ENCODE measurements at regions not wholly inside any gene's neighbourhood (a gene's known extent, or its start where the extent isn't known, plus 50 kb on each side); places are given as distances from the start of the nearest gene placed in this dataset.
A peak's percentile ranks its signal among the peaks of the same experiment; 100 is the strongest.

DNA sequence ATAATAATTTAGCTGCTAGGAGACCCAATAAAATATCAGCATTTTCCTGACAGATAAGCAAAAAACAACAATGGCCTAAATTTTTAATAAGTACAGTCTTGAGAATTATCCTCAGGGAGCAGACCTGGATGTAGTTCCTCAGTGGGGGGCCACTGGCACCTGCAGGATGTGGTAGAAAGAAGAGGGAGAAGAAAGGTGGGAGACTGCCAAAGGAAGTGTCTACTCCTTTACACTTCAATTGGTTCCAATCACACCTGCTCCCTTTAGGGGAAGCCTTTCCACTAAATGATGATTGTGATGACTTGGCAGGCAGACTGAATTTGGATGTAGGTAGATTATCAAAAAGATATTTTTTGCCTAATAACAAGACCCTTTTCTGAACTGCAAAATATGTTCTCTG is 353.0 kb upstream of the SATB1 start:
- H3K9me3 ChIP-seq (ENCODE audit: low read length), result no peaks in the 10 kb centered on the region
- ChIA-PET CTCF (ENCODE audit: unreplicated experiment) (no interaction called here), POLR2A (no interaction called here)
- peaks cover 10% of the 10 kb centered on the region for H3K4me1 ChIP-seq (ENCODE audit: insufficient read depth, low read length, poor library complexity, severe bottlenecking)
- no peaks in the 10 kb centered on the region for H4K20me1 ChIP-seq (ENCODE audit: insufficient read depth, low read length)
- DNase-seq (ENCODE audit: low spot score), result no peak
- H3K27ac ChIP-seq (ENCODE audit: low read depth, low read length, poor library complexity, severe bottlenecking), result no peak overlapping the region
- H3K9me2 ChIP-seq (ENCODE audit: insufficient read depth, low read length), result no peaks in the 10 kb centered on the region
- intact Hi-C loops (cut with micrococcal nuclease; ENCODE audit: unreplicated experiment), result no loop called here
- TF ChIP-seq, protein P1, sequence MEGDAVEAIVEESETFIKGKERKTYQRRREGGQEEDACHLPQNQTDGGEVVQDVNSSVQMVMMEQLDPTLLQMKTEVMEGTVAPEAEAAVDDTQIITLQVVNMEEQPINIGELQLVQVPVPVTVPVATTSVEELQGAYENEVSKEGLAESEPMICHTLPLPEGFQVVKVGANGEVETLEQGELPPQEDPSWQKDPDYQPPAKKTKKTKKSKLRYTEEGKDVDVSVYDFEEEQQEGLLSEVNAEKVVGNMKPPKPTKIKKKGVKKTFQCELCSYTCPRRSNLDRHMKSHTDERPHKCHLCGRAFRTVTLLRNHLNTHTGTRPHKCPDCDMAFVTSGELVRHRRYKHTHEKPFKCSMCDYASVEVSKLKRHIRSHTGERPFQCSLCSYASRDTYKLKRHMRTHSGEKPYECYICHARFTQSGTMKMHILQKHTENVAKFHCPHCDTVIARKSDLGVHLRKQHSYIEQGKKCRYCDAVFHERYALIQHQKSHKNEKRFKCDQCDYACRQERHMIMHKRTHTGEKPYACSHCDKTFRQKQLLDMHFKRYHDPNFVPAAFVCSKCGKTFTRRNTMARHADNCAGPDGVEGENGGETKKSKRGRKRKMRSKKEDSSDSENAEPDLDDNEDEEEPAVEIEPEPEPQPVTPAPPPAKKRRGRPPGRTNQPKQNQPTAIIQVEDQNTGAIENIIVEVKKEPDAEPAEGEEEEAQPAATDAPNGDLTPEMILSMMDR (conservative IDR thresholded peaks at IDR 0.05; ENCODE audit: low read length), result no peak
- TF ChIP-seq EZH2phosphoT487 (IDR thresholded peaks at IDR 0.05; ENCODE audit: borderline replicate concordance, low read depth, low read length), result no peak
- no peaks in the 10 kb centered on the region for H3K36me3 ChIP-seq (ENCODE audit: insufficient read depth, low read length)
- no peak overlapping the region for H3K4me2 ChIP-seq (ENCODE audit: low read length)
- no peaks in the 10 kb centered on the region for H3K79me2 ChIP-seq (ENCODE audit: insufficient read depth, low read depth, low read length)
- peak overlapping the region; percentile 13; the same call in 1 of the 2 replicates for H2AFZ ChIP-seq (ENCODE audit: low read length)
- BruUV-seq (replicated peaks), result no TSS peak
- no peak overlapping the region for H3K4me3 ChIP-seq (ENCODE audit: low read depth, low read length, poor library complexity, severe bottlenecking)

DNA sequence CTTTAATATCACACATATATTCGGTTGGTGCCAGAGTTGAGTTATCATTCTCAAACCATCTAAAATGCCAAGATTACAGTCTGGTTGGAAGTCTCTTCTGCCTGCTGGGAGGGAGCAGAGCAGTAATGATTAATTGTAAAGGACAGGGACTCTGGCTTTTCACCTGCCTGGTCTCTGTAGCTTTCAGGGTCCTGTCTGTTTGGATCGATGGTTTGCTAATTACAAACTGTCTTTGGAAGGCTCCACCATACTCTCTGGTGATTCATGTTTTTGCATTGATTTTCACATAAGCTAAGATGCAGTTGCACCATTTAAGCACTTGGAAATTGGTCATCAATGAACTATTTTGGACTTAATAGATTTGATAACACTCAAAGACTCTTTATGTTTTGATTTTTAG is 350.4 kb upstream of the SATB1 start:
- Histone ChIP-seq H4K20me1 (ENCODE audit: insufficient read depth, low read length) (no peaks in the 10 kb centered on the region), H3K4me1 (ENCODE audit: insufficient read depth, low read length, poor library complexity, severe bottlenecking) (peaks cover 10% of the 10 kb centered on the region), H3K9me2 (ENCODE audit: insufficient read depth, low read length) (no peaks in the 10 kb centered on the region), H3K4me3 (ENCODE audit: low read depth, low read length, poor library complexity, severe bottlenecking) (no peak overlapping the region), H3K27ac (ENCODE audit: low read depth, low read length, poor library complexity, severe bottlenecking) (no peak overlapping the region), H3K4me2 (ENCODE audit: low read length) (no peak overlapping the region), H3K79me2 (ENCODE audit: insufficient read depth, low read depth, low read length) (no peaks in the 10 kb centered on the region), H3K9me3 (ENCODE audit: low read length) (no peaks in the 10 kb centered on the region), H2AFZ (ENCODE audit: low read length) (no peak overlapping the region; the same call in 1 of the 2 replicates), H3K36me3 (ENCODE audit: insufficient read depth, low read length) (no peaks in the 10 kb centered on the region)
- intact Hi-C loops (cut with micrococcal nuclease; ENCODE audit: unreplicated experiment), result no loop called here
- POLR2A ChIA-PET, result interaction anchor here (0.7 kb wide), 1 partner anchor 384 kb away, joined by 3 read pairs; no protein-coding TSS in a partner anchor
- no TSS peak for BruUV-seq (replicated peaks)
- CTCF ChIA-PET (ENCODE audit: unreplicated experiment), result no interaction called here
- no peak for DNase-seq (ENCODE audit: low spot score)
- TF ChIP-seq, protein P1 (conservative IDR thresholded peaks at IDR 0.05; ENCODE audit: low read length), result no peak
- no peak for TF ChIP-seq EZH2phosphoT487 (IDR thresholded peaks at IDR 0.05; ENCODE audit: borderline replicate concordance, low read depth, low read length)

DNA sequence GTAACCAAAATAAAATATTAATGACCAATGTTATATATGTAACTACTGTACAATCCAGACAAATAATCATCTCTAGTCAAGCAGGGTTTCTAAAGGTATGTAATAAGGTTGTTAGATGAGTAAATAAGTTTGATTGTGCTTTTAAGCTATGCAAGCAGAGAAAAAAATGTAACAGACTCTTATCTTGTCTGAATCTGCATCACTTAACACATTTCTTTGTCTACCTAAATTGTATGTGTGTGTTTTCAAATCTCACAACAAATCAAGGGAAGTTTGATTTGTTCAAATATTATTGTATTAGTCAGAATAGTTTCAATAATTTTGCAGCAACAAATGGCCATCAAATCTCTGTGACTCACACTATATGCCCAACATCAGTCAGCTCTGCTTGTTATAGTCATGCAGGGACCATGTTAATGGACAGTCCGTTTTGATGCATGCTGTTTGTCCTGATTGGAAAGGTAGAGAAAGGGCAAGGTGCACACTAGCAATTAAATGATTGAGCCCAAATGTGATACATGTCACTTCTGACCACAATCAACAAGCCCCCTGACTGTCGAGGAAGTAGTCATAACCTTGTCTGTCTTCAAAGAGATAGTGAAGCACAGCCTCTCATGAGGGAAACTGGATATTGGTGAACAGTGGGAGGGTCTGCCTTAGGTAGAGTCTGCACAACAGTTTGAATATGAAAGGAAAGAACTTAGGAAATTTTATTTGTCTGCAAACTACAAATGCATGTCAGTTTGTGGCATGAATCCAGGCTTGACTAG is 349.4 kb upstream of the SATB1 start:
- ChIA-PET POLR2A (interaction anchor here (0.7 kb wide), 1 partner anchor 508 kb away, joined by 3 read pairs; no protein-coding TSS in a partner anchor), CTCF (ENCODE audit: unreplicated experiment) (no interaction called here)
- Histone ChIP-seq H2AFZ (ENCODE audit: low read length) (peak overlapping the region; percentile 14; the same call in 1 of the 2 replicates), H3K27ac (ENCODE audit: low read depth, low read length, poor library complexity, severe bottlenecking) (no peak overlapping the region), H3K4me2 (ENCODE audit: low read length) (no peak overlapping the region), H3K36me3 (ENCODE audit: insufficient read depth, low read length) (no peaks in the 10 kb centered on the region), H3K79me2 (ENCODE audit: insufficient read depth, low read depth, low read length) (no peaks in the 10 kb centered on the region), H4K20me1 (ENCODE audit: insufficient read depth, low read length) (no peaks in the 10 kb centered on the region), H3K4me3 (ENCODE audit: low read depth, low read length, poor library complexity, severe bottlenecking) (no peak overlapping the region), H3K9me3 (ENCODE audit: low read length) (no peaks in the 10 kb centered on the region), H3K4me1 (ENCODE audit: insufficient read depth, low read length, poor library complexity, severe bottlenecking) (peaks cover 10% of the 10 kb centered on the region), H3K9me2 (ENCODE audit: insufficient read depth, low read length) (no peaks in the 10 kb centered on the region)
- TF ChIP-seq, protein P1 (conservative IDR thresholded peaks at IDR 0.05; ENCODE audit: low read length), result no peak
- no TSS peak for BruUV-seq (replicated peaks)
- intact Hi-C loops (cut with micrococcal nuclease; ENCODE audit: unreplicated experiment), result no loop called here
- no peak for DNase-seq (ENCODE audit: low spot score)

Data from OCI-LY7 (cell line).